ENCODE measurements at regions not wholly inside any gene's neighbourhood (a gene's known extent, or its start where the extent isn't known, plus 50 kb on each side); places are given as distances from the start of the nearest gene placed in this dataset.

- TF ChIP-seq EZH2 (IDR thresholded peaks at IDR 0.05; ENCODE audit: borderline replicate concordance, insufficient read depth, low read length, poor library complexity, severe bottlenecking) (no peak), CTCF (IDR thresholded peaks at IDR 0.05; ENCODE audit: poor library complexity, severe bottlenecking) (no peak), REST (IDR thresholded peaks at IDR 0.05; ENCODE audit: borderline replicate concordance) (peak; percentile 98), RAD21 (conservative IDR thresholded peaks at IDR 0.05) (no peak), MXI1 (conservative IDR thresholded peaks at IDR 0.05; ENCODE audit: poor library complexity, severe bottlenecking) (no peak), POLR2AphosphoS5 (IDR thresholded peaks at IDR 0.05) (peak; percentile 64), SMC3 (conservative IDR thresholded peaks at IDR 0.05; ENCODE audit: poor library complexity) (no peak), EP300 (conservative IDR thresholded peaks at IDR 0.05; ENCODE audit: poor library complexity, severe bottlenecking) (peak; percentile 99), TAF1 (IDR thresholded peaks at IDR 0.05; ENCODE audit: low read depth) (no peak)
Observed at GRCh38 chr3:8077126-8077525, 424.5 kb upstream of the LMCD1 start.
